B cell (primary cell): ENCODE measurements at regions not wholly inside any gene's neighbourhood (a gene's known extent, or its start where the extent isn't known, plus 50 kb on each side); places are given as distances from the start of the nearest gene placed in this dataset.

Experiments used
- ATAC-seq: fragments of 200-7000 bp; cut with Tn5 transposase; one replicate; pipeline ENCODE4 v1.10.0; 2021; ENCODE audit warnings: low read depth, mild to moderate bottlenecking, moderate number of reproducible peaks, moderate library complexity
- CTCF ChIA-PET: fragments of 350-600 bp; sonication (Branson Sonifier 250); formaldehyde crosslinking; loops from one replicate; lab custom pipeline; 2021; ENCODE audit warnings: antibody characterized with exemption, inconsistent platforms; lab: Charles Lee
- POLR2A ChIA-PET: fragments of 350-600 bp; sonication (Branson Sonifier 250); formaldehyde crosslinking; loops from one replicate; lab custom pipeline; 2021; ENCODE audit warnings: antibody characterized with exemption; lab: Charles Lee
- DNase-seq: peaks from one replicate; pipeline ENCODE4 v3.0.0; 2013
- H2AFZ ChIP-seq: 2 replicates; pipeline ENCODE4 v1.6.1; 2012; ENCODE audit warnings: mild to moderate bottlenecking, low read depth, low read length; ENCODE audit not compliant: insufficient read depth, poor library complexity, severe bottlenecking
- H3K27ac ChIP-seq, 2 donors: 1 replicate in 1 of 2; 2 replicates in 1 of 2; pipeline ENCODE4 v1.5.1; 2012 to 2013; ENCODE audit warnings: low read length in 2 of 2, mild to moderate bottlenecking in 2 of 2, moderate library complexity in 1 of 2
- H3K27me3 ChIP-seq, 4 experiments: fragments of 200-600 bp in 1 of 4; sonication (generic) in 1 of 4; replicated peaks in 1 of 4; 1 replicate in 2 of 4; 2 replicates in 2 of 4; pipeline versions ENCODE4 v1.6.1 to v1.7.0; 2013 to 2016; ENCODE audit warnings: low read length in 3 of 4, mild to moderate bottlenecking in 2 of 4, mixed read lengths in 1 of 4, moderate library complexity in 1 of 4; ENCODE audit not compliant: insufficient read depth in 4 of 4, control insufficient read depth in 3 of 4; ENCODE audit errors: control extremely low read depth in 1 of 4
- H3K36me3 ChIP-seq, 2 experiments: replicated peaks in 1 of 2; 1 replicate in 1 of 2; 2 replicates in 1 of 2; pipeline versions ENCODE4 v1.6.1 to v1.7.1; 2013; ENCODE audit warnings: low read length in 1 of 2; ENCODE audit not compliant: insufficient read depth in 2 of 2, control insufficient read depth in 1 of 2; ENCODE audit errors: control extremely low read depth in 1 of 2, extremely low read depth in 1 of 2
- H3K4me1 ChIP-seq, 2 donors: fragments of 200-600 bp in 1 of 2; sonication (generic) in 1 of 2; 1 replicate in 1 of 2; 2 replicates in 1 of 2; pipeline versions ENCODE4 v1.5.1 to v1.6.1; 2013 to 2017; ENCODE audit warnings: low read length in 2 of 2; ENCODE audit not compliant: control insufficient read depth in 2 of 2, insufficient read depth in 2 of 2
- H3K4me2 ChIP-seq: replicated peaks from 2 replicates; pipeline ENCODE3; 2012; ENCODE audit warnings: mild to moderate bottlenecking, low read depth, low read length; ENCODE audit not compliant: poor library complexity, severe bottlenecking
- H3K4me3 ChIP-seq, 5 experiments: fragments of 200-600 bp in 1 of 5; sonication (generic) in 1 of 5; 1 replicate in 3 of 5; 2 replicates in 2 of 5; pipeline versions ENCODE4 v1.5.1 to v1.7.0; 2011 to 2016; ENCODE audit warnings: low read length in 4 of 5, mild to moderate bottlenecking in 4 of 5, low read depth in 2 of 5, control low read depth in 1 of 5, moderate library complexity in 1 of 5; ENCODE audit not compliant: insufficient read depth in 1 of 5; ENCODE audit errors: control extremely low read depth in 1 of 5, extremely low read depth in 1 of 5
- H3K79me2 ChIP-seq: fragments of 200-600 bp; sonication (generic); one replicate; pipeline ENCODE4 v1.6.0; 2016; ENCODE audit warnings: low read length; ENCODE audit not compliant: control insufficient read depth, insufficient read depth
- H3K9ac ChIP-seq: fragments of 200-600 bp; sonication (generic); 2 replicates; pipeline ENCODE4 v1.6.1; 2017; ENCODE audit warnings: mild to moderate bottlenecking, low read length, moderate library complexity
- H3K9me3 ChIP-seq, 3 donors: one replicate each; pipeline versions ENCODE4 v1.6.1 to v1.7.1; 2013; ENCODE audit warnings: low read length in 2 of 3; ENCODE audit not compliant: control insufficient read depth in 2 of 3, insufficient read depth in 1 of 3; ENCODE audit errors: control extremely low read depth in 1 of 3
- H4K20me1 ChIP-seq: 2 replicates; pipeline ENCODE4 v1.6.0; 2012; ENCODE audit warnings: mild to moderate bottlenecking, low read length; ENCODE audit not compliant: insufficient read depth, control insufficient read depth, poor library complexity, severe bottlenecking
- H3K27ac Mint-ChIP-seq: one replicate; pipeline ENCODE4 v1.8.0; 2021; ENCODE audit warnings: mixed read lengths
- H3K27me3 Mint-ChIP-seq: one replicate; pipeline ENCODE4 v1.8.0; 2021; ENCODE audit warnings: mixed read lengths
- H3K4me1 Mint-ChIP-seq: one replicate; pipeline ENCODE4 v1.8.0; 2021; ENCODE audit warnings: mixed read lengths
- H3K4me3 Mint-ChIP-seq: one replicate; pipeline ENCODE4 v1.8.0; 2021; ENCODE audit warnings: mixed read lengths
- H3K9me3 Mint-ChIP-seq: one replicate; pipeline ENCODE4 v1.8.0; 2022; ENCODE audit warnings: mixed read lengths; ENCODE audit not compliant: insufficient read depth
- CTCF ChIP-seq: fragments of 200-600 bp; IDR thresholded peaks from one replicate; pipeline ENCODE4 v1.8.0; 2022; ENCODE audit warnings: antibody characterized with exemption, mild to moderate bottlenecking
- EZH2 ChIP-seq: IDR thresholded peaks from 2 replicates; pipeline ENCODE4 v1.6.1; 2012; ENCODE audit warnings: borderline replicate concordance, low read depth, mild to moderate bottlenecking, moderate library complexity, low read length; ENCODE audit not compliant: insufficient read depth, poor library complexity, severe bottlenecking
- WGBS: methylation state at CpG from one replicate; pipeline ENCODE4 v1.1.5; 2013; ENCODE audit warnings: missing lambda C conversion rate; ENCODE audit not compliant: insufficient coverage; 5-methylcytosine and 5-hydroxymethylcytosine counted together
- intact Hi-C: fragments of 100-400 bp; cut with micrococcal nuclease; formaldehyde crosslinking; loops from one replicate; pipeline ENCODE4 v1.10.0; 2022

DNA sequence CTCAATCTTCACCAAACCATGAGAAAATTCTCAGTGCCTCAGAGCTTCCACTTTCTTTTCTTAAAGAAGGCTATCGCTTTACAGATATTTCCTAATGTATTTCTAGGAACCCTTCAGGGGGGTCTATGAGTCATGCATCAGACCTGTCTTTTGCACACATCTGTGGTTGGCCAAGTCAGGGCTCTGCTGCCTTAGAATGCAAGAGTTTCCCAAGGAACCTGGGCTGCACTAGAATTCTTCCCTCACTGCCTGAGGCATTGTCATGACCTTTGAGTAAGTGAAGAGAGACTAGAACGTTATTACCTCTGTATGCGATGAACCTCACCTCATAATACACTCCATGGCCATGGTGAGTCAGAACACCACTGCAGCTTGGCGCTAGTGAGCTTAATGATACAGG, 365.0 kb upstream of the ID4 start:
- 86% methylated on average over 1 of the region's 4 CpGs for WGBS
- no peak for DNase-seq
- no peak for ATAC-seq
- Histone ChIP-seq H2AFZ (no peak overlapping the region), H3K36me3 (no peaks in the 10 kb centered on the region), H3K9ac (no peak overlapping the region), H3K4me2 (no peak overlapping the region), H3K4me3 (no peak overlapping the region), H4K20me1 (no peaks in the 10 kb centered on the region), H3K79me2 (no peaks in the 10 kb centered on the region), H3K9me3 (peaks cover 0 to 12% (median 0%) of the 10 kb centered on the region in 3 donors), H3K4me1 (no peaks in the 10 kb centered on the region), H3K27ac (no peak overlapping the region), H3K27me3 (no peaks in the 10 kb centered on the region)
- H3K27me3 Mint-ChIP-seq, result no peaks in the 10 kb centered on the region
- ChIA-PET POLR2A (no interaction called here), CTCF (no interaction called here)
- intact Hi-C loops, result no loop called here
- TF ChIP-seq EZH2 (no peak), CTCF (no peak)
- peaks cover 2% of the 10 kb centered on the region for H3K9me3 Mint-ChIP-seq
- no peak overlapping the region for H3K4me3 Mint-ChIP-seq
- H3K4me1 Mint-ChIP-seq, result no peaks in the 10 kb centered on the region
- no peak overlapping the region for H3K27ac Mint-ChIP-seq

- Histone ChIP-seq H4K20me1 (no peaks in the 10 kb centered on the region), H3K4me2 (no peak overlapping the region), H3K27ac (no peak overlapping the region), H3K4me1 (no peaks in the 10 kb centered on the region), H3K9ac (no peak overlapping the region), H3K9me3 (peaks cover 0 to 13% (median 0%) of the 10 kb centered on the region in 3 donors), H3K79me2 (no peaks in the 10 kb centered on the region), H3K4me3 (no peak overlapping the region), H2AFZ (no peak overlapping the region), H3K27me3 (no peaks in the 10 kb centered on the region), H3K36me3 (no peaks in the 10 kb centered on the region)
- ChIA-PET CTCF (no interaction called here), POLR2A (no interaction called here)
- TF ChIP-seq CTCF (no peak), EZH2 (no peak)
- no peak for DNase-seq
- peaks cover 2% of the 10 kb centered on the region for H3K9me3 Mint-ChIP-seq
- no peak overlapping the region for H3K27ac Mint-ChIP-seq
- no peak overlapping the region for H3K4me3 Mint-ChIP-seq
- WGBS, result no CpG with 5 or more reads among the region's 4 CpGs
- ATAC-seq, result no peak
- intact Hi-C loops, result no loop called here
- no peaks in the 10 kb centered on the region for H3K27me3 Mint-ChIP-seq
- no peaks in the 10 kb centered on the region for H3K4me1 Mint-ChIP-seq
Observed at GRCh38 chr6:19472850-19473249, 364.3 kb upstream of the ID4 start.
